ENCODE measurements at regions not wholly inside any gene's neighbourhood (a gene's known extent, or its start where the extent isn't known, plus 50 kb on each side); places are given as distances from the start of the nearest gene placed in this dataset.

GRCh38 chr1:238264951-238265350 is 374.2 kb upstream of the ZP4 start:
- Histone ChIP-seq H3K9me2 (replicated peaks; ENCODE audit: low read depth, low read length) (no peaks in the 10 kb centered on the region), H3K9me3 (ENCODE audit: insufficient read depth, low read depth, low read length) (no peaks in the 10 kb centered on the region), H3K27me3 (ENCODE audit: insufficient read depth, low read length, poor library complexity, severe bottlenecking) (no peaks in the 10 kb centered on the region), H3K36me3 (ENCODE audit: insufficient read depth, low read length) (no peaks in the 10 kb centered on the region), H3K4me3 (ENCODE audit: low read length, poor library complexity, severe bottlenecking) (no peak overlapping the region), H3K4me2 (ENCODE audit: low read depth, low read length, poor library complexity, severe bottlenecking) (no peak overlapping the region), H2AFZ (ENCODE audit: low read length) (no peak overlapping the region), H3K9ac (ENCODE audit: low read depth, low read length, poor library complexity, severe bottlenecking) (no peak overlapping the region), H3F3A (ENCODE audit: low read depth) (no peaks in the 10 kb centered on the region), H3K4me1 (ENCODE audit: insufficient read depth, low read length, poor library complexity, severe bottlenecking) (no peaks in the 10 kb centered on the region), H4K20me1 (ENCODE audit: insufficient read depth, low read length, poor library complexity, severe bottlenecking) (no peaks in the 10 kb centered on the region), H3K79me2 (ENCODE audit: insufficient read depth, low read length) (no peaks in the 10 kb centered on the region)
- no peak for TF ChIP-seq EZH2phosphoT487 (IDR thresholded peaks at IDR 0.05; ENCODE audit: borderline replicate concordance)
- no peak for TF ChIP-seq CTCF (conservative IDR thresholded peaks at IDR 0.05; ENCODE audit: low read length)

GRCh38 chr1:238258510-238258909 is 367.8 kb upstream of the ZP4 start:
- H3K9me2 ChIP-seq (replicated peaks; ENCODE audit: low read depth, low read length): no peaks in the 10 kb centered on the region
- no peaks in the 10 kb centered on the region for H3K36me3 ChIP-seq (ENCODE audit: insufficient read depth, low read length)
- no peaks in the 10 kb centered on the region for H3K9me3 ChIP-seq (ENCODE audit: insufficient read depth, low read depth, low read length)
- TF ChIP-seq CTCF (conservative IDR thresholded peaks at IDR 0.05; ENCODE audit: low read length) (no peak), EZH2phosphoT487 (IDR thresholded peaks at IDR 0.05; ENCODE audit: borderline replicate concordance) (no peak)
- no peaks in the 10 kb centered on the region for H3F3A ChIP-seq (ENCODE audit: low read depth)
- H4K20me1 ChIP-seq (ENCODE audit: insufficient read depth, low read length, poor library complexity, severe bottlenecking): no peaks in the 10 kb centered on the region
- no peak overlapping the region for H3K9ac ChIP-seq (ENCODE audit: low read depth, low read length, poor library complexity, severe bottlenecking)
- H3K4me3 ChIP-seq (ENCODE audit: low read length, poor library complexity, severe bottlenecking): no peak overlapping the region
- H3K27me3 ChIP-seq (ENCODE audit: insufficient read depth, low read length, poor library complexity, severe bottlenecking): no peaks in the 10 kb centered on the region
- H2AFZ ChIP-seq (ENCODE audit: low read length): no peak overlapping the region
- no peak overlapping the region for H3K4me2 ChIP-seq (ENCODE audit: low read depth, low read length, poor library complexity, severe bottlenecking)
- no peaks in the 10 kb centered on the region for H3K4me1 ChIP-seq (ENCODE audit: insufficient read depth, low read length, poor library complexity, severe bottlenecking)
- no peaks in the 10 kb centered on the region for H3K79me2 ChIP-seq (ENCODE audit: insufficient read depth, low read length)

- Histone ChIP-seq H3K36me3 (ENCODE audit: insufficient read depth, low read length) (no peaks in the 10 kb centered on the region), H3F3A (ENCODE audit: low read depth) (no peaks in the 10 kb centered on the region), H3K4me1 (ENCODE audit: insufficient read depth, low read length, poor library complexity, severe bottlenecking) (no peaks in the 10 kb centered on the region), H3K4me3 (ENCODE audit: low read length, poor library complexity, severe bottlenecking) (no peak overlapping the region), H3K4me2 (ENCODE audit: low read depth, low read length, poor library complexity, severe bottlenecking) (no peak overlapping the region), H3K9me3 (ENCODE audit: insufficient read depth, low read depth, low read length) (no peaks in the 10 kb centered on the region), H3K9me2 (replicated peaks; ENCODE audit: low read depth, low read length) (no peaks in the 10 kb centered on the region), H3K79me2 (ENCODE audit: insufficient read depth, low read length) (no peaks in the 10 kb centered on the region), H3K27me3 (ENCODE audit: insufficient read depth, low read length, poor library complexity, severe bottlenecking) (no peaks in the 10 kb centered on the region), H3K9ac (ENCODE audit: low read depth, low read length, poor library complexity, severe bottlenecking) (no peak overlapping the region), H2AFZ (ENCODE audit: low read length) (no peak overlapping the region), H4K20me1 (ENCODE audit: insufficient read depth, low read length, poor library complexity, severe bottlenecking) (no peaks in the 10 kb centered on the region)
- TF ChIP-seq EZH2phosphoT487 (IDR thresholded peaks at IDR 0.05; ENCODE audit: borderline replicate concordance) (no peak), CTCF (conservative IDR thresholded peaks at IDR 0.05; ENCODE audit: low read length) (no peak)
Measured at GRCh38 chr1:238257018-238257621, 366.4 kb upstream of the ZP4 start.
